NK-92 (cell line): ENCODE measurements at regions not wholly inside any gene's neighbourhood (a gene's known extent, or its start where the extent isn't known, plus 50 kb on each side); places are given as distances from the start of the nearest gene placed in this dataset.

ENCODE experiments used
- DNase-seq: peaks from one replicate; lab custom pipeline; 2025; ENCODE audit not compliant: unreplicated experiment; lab: John Stamatoyannopoulos, UW

GRCh38 chr15:70407955-70408354 is 310.2 kb upstream of the TLE3 start:
- no peak for DNase-seq

- DNase-seq: no peak
These were observed 309.6 kb upstream of the TLE3 start for GRCh38 chr15:70407336-70407670.

GRCh38 chr15:70406617-70407335 is 309.1 kb upstream of the TLE3 start:
- DNase-seq: no peak

- DNase-seq: no peak
These were observed 304.0 kb upstream of the TLE3 start for GRCh38 chr15:70401709-70402108.

- no peak for DNase-seq
These were observed 303.2 kb upstream of the TLE3 start for GRCh38 chr15:70400766-70401541.

- no peak for DNase-seq
These were observed 301.5 kb upstream of the TLE3 start for GRCh38 chr15:70399204-70399603.

GRCh38 chr15:70398694-70399093 is 301.0 kb upstream of the TLE3 start:
- DNase-seq: no peak

- no peak for DNase-seq
These were observed 299.1 kb upstream of the TLE3 start for GRCh38 chr15:70396807-70397206.

- no peak for DNase-seq
These were observed 297.4 kb upstream of the TLE3 start for GRCh38 chr15:70395164-70395563.

- no peak for DNase-seq
These were observed 293.0 kb upstream of the TLE3 start for GRCh38 chr15:70390723-70391122.

GRCh38 chr15:70387993-70388392 is 290.3 kb upstream of the TLE3 start:
- no peak for DNase-seq

- no peak for DNase-seq
These were observed 289.4 kb upstream of the TLE3 start for GRCh38 chr15:70387081-70387480.

GRCh38 chr15:70385711-70386110 is 288.0 kb upstream of the TLE3 start:
- DNase-seq: no peak

GRCh38 chr15:70385052-70385451 is 287.3 kb upstream of the TLE3 start:
- DNase-seq: no peak

GRCh38 chr15:70383856-70384255 is 286.1 kb upstream of the TLE3 start:
- no peak for DNase-seq

- DNase-seq: no peak
These were observed 285.2 kb upstream of the TLE3 start for GRCh38 chr15:70382762-70383458.

GRCh38 chr15:70382009-70382749 is 284.5 kb upstream of the TLE3 start:
- DNase-seq: no peak

- DNase-seq: no peak
These were observed 282.5 kb upstream of the TLE3 start for GRCh38 chr15:70379938-70380883.

GRCh38 chr15:70379134-70379533 is 281.4 kb upstream of the TLE3 start:
- DNase-seq: no peak
